Body of pancreas (tissue), 4 donors: ENCODE measurements at regions not wholly inside any gene's neighbourhood (a gene's known extent, or its start where the extent isn't known, plus 50 kb on each side); places are given as distances from the start of the nearest gene placed in this dataset.

ENCODE experiments used
- POLR2A ChIP-seq, 3 donors: fragments of 450-650 bp; IDR thresholded peaks; one replicate each; pipeline ENCODE4 v1.6.1; 2016; ENCODE audit warnings: antibody characterized with exemption in 3 of 3, mild to moderate bottlenecking in 2 of 3
- TF ChIP-seq, protein P1 (sequence below), 7 experiments: fragments of 450-650 bp in 4 of 7; fragments of 200-600 bp in 3 of 7; sonication (generic) in 3 of 7; IDR thresholded peaks; one replicate each; pipeline ENCODE4 v1.5.1; 2016 to 2019; ENCODE audit warnings: antibody characterized with exemption in 7 of 7

DNA sequence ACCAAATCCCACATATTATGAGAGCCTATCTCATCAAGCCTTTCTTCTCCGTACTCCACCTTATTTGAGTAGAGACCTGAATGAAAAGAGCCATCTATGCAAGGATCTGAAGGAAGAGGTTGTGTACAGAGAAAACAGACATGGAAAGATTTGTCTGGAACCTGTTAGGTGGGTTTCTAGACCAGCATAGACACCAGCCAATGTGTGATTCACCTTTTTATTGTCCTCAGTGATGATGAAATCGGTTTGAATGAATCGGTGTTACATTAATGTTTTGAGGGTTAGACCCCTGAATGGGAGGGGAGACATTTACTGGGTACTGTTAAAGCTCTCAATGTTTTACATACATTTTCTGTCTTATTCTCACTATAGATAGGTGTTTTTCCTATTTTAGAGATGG is 223.6 kb downstream of the NMUR2 start:
- TF ChIP-seq, protein P1, sequence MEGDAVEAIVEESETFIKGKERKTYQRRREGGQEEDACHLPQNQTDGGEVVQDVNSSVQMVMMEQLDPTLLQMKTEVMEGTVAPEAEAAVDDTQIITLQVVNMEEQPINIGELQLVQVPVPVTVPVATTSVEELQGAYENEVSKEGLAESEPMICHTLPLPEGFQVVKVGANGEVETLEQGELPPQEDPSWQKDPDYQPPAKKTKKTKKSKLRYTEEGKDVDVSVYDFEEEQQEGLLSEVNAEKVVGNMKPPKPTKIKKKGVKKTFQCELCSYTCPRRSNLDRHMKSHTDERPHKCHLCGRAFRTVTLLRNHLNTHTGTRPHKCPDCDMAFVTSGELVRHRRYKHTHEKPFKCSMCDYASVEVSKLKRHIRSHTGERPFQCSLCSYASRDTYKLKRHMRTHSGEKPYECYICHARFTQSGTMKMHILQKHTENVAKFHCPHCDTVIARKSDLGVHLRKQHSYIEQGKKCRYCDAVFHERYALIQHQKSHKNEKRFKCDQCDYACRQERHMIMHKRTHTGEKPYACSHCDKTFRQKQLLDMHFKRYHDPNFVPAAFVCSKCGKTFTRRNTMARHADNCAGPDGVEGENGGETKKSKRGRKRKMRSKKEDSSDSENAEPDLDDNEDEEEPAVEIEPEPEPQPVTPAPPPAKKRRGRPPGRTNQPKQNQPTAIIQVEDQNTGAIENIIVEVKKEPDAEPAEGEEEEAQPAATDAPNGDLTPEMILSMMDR (IDR thresholded peaks at IDR 0.05): no peak
- no peak for TF ChIP-seq POLR2A (IDR thresholded peaks at IDR 0.05)
